ENCODE measurements at regions not wholly inside any gene's neighbourhood (a gene's known extent, or its start where the extent isn't known, plus 50 kb on each side); places are given as distances from the start of the nearest gene placed in this dataset.

- no peak overlapping the region for H3K18ac ChIP-seq (ENCODE audit: low read length)
- no peak overlapping the region for H2BK12ac ChIP-seq (ENCODE audit: low read length)
- no peak overlapping the region for H3K23ac ChIP-seq (ENCODE audit: low read length)
- no peak overlapping the region for H2BK120ac ChIP-seq (ENCODE audit: insufficient read depth, low read length, poor library complexity)
- DNase-seq, result no peak
- H3K4ac ChIP-seq (ENCODE audit: low read depth, low read length), result no peak overlapping the region
- no peak overlapping the region for H4K8ac ChIP-seq (ENCODE audit: low read depth, low read length)
- H2AFZ ChIP-seq (ENCODE audit: insufficient read depth, low read length, poor library complexity), result no peak overlapping the region
- peaks cover 7% of the 10 kb centered on the region for H3K9me3 ChIP-seq (ENCODE audit: insufficient read depth, low read depth, low read length)
- H3K4me1 ChIP-seq (ENCODE audit: control insufficient read depth in 1 of 2, insufficient read depth in 2 of 2, low read length in 2 of 2), result peaks cover 3 to 7% of the 10 kb centered on the region in 2 experiments
- H4K12ac ChIP-seq (ENCODE audit: low read depth, low read length), result no peak overlapping the region
- H3K79me1 ChIP-seq (ENCODE audit: low read length), result peaks cover 3% of the 10 kb centered on the region
- no peak overlapping the region for H4K91ac ChIP-seq (ENCODE audit: low read depth, low read length)
- no peak overlapping the region for H3K9ac ChIP-seq (ENCODE audit: low read length)
- no CpG with 5 or more reads among the region's 11 CpGs for WGBS (ENCODE audit: extremely low coverage, insufficient coverage, insufficient read length)
- H3K27me3 ChIP-seq (ENCODE audit: insufficient read depth, low read length), result no peaks in the 10 kb centered on the region
- H2AK5ac ChIP-seq (ENCODE audit: low read length), result no peak overlapping the region
- H3K27ac ChIP-seq (ENCODE audit: low read depth, low read length), result no peak overlapping the region
- no peak overlapping the region for H3K14ac ChIP-seq (ENCODE audit: low read length)
- H3K4me3 ChIP-seq (ENCODE audit: low read depth, low read length), result no peak overlapping the region
- H2BK5ac ChIP-seq (ENCODE audit: low read depth, low read length, poor library complexity), result no peak overlapping the region
- no peaks in the 10 kb centered on the region for H3K79me2 ChIP-seq (ENCODE audit: control insufficient read depth, insufficient read depth, low read length, poor library complexity)
- H3K4me2 ChIP-seq (ENCODE audit: low read length), result no peak overlapping the region
- peaks cover 0 to 2% of the 10 kb centered on the region in 2 experiments for H3K36me3 ChIP-seq (ENCODE audit: control insufficient read depth in 1 of 2, insufficient read depth in 2 of 2, low read length in 2 of 2)
Measured at GRCh38 chr6:11296449-11297375, 64.2 kb upstream of the NEDD9 start.

DNA sequence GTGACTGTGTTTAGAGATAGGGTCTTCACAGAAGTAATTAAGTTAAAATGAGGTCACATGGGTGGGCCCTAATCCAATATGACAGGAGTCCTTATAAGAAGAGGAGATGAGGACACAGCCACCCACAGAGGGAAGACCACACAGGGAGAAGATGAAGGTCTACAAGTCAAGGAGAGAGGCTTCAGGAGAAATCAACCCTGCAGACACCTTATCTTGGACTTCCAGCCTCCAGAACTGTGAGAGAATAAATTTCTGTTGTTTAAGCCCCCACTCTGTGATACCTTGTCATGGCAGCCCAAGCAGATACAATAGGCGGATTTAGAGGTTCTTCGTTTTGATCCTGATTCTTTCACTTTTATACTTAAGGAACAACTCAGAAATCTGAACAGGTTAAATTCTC is 63.5 kb upstream of the NEDD9 start:
- peaks cover 3 to 8% of the 10 kb centered on the region in 2 experiments for H3K4me1 ChIP-seq (ENCODE audit: control insufficient read depth in 1 of 2, insufficient read depth in 2 of 2, low read length in 2 of 2)
- no peak overlapping the region for H2BK5ac ChIP-seq (ENCODE audit: low read depth, low read length, poor library complexity)
- H2AK5ac ChIP-seq (ENCODE audit: low read length), result no peak overlapping the region
- H3K18ac ChIP-seq (ENCODE audit: low read length), result no peak overlapping the region
- H4K12ac ChIP-seq (ENCODE audit: low read depth, low read length), result no peak overlapping the region
- H3K79me2 ChIP-seq (ENCODE audit: control insufficient read depth, insufficient read depth, low read length, poor library complexity), result no peaks in the 10 kb centered on the region
- no peak overlapping the region for H4K8ac ChIP-seq (ENCODE audit: low read depth, low read length)
- no peak overlapping the region for H2BK12ac ChIP-seq (ENCODE audit: low read length)
- no peaks in the 10 kb centered on the region for H3K27me3 ChIP-seq (ENCODE audit: insufficient read depth, low read length)
- H4K91ac ChIP-seq (ENCODE audit: low read depth, low read length), result no peak overlapping the region
- H3K27ac ChIP-seq (ENCODE audit: low read depth, low read length), result no peak overlapping the region
- H3K23ac ChIP-seq (ENCODE audit: low read length), result no peak overlapping the region
- no peak overlapping the region for H3K4me3 ChIP-seq (ENCODE audit: low read depth, low read length)
- no CpG with 5 or more reads among the region's 2 CpGs for WGBS (ENCODE audit: extremely low coverage, insufficient coverage, insufficient read length)
- no peak for DNase-seq
- peaks cover 4% of the 10 kb centered on the region for H3K79me1 ChIP-seq (ENCODE audit: low read length)
- no peak overlapping the region for H2AFZ ChIP-seq (ENCODE audit: insufficient read depth, low read length, poor library complexity)
- no peak overlapping the region for H2BK120ac ChIP-seq (ENCODE audit: insufficient read depth, low read length, poor library complexity)
- no peak overlapping the region for H3K4ac ChIP-seq (ENCODE audit: low read depth, low read length)
- H3K9ac ChIP-seq (ENCODE audit: low read length), result no peak overlapping the region
- H3K4me2 ChIP-seq (ENCODE audit: low read length), result no peak overlapping the region
- H3K9me3 ChIP-seq (ENCODE audit: insufficient read depth, low read depth, low read length), result peaks cover 7% of the 10 kb centered on the region
- H3K14ac ChIP-seq (ENCODE audit: low read length), result no peak overlapping the region
- H3K36me3 ChIP-seq (ENCODE audit: control insufficient read depth in 1 of 2, insufficient read depth in 2 of 2, low read length in 2 of 2), result peaks cover 0 to 2% of the 10 kb centered on the region in 2 experiments

DNA sequence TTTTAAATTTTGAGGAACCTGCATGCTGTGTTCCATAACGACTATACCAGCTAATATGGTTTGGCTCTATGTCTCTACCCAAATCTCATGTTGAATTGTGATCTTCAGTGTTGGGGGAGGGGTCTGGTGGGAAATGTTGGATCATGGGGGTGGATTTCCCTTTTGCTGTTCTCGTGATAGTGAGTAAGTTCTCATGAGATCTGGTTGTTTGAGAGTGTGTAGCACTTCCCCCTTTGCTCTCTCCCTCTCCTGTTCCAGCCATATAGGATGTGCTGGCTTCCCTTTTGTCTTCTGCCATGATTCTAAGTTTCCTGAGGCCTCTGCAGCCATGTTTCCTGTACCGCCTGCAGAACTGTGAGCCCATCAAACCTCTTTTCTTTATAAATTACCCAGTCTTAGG is 61.8 kb upstream of the NEDD9 start:
- Histone ChIP-seq H3K23ac (ENCODE audit: low read length) (no peak overlapping the region), H3K4me3 (ENCODE audit: low read depth, low read length) (no peak overlapping the region), H2BK12ac (ENCODE audit: low read length) (no peak overlapping the region), H3K79me2 (ENCODE audit: control insufficient read depth, insufficient read depth, low read length, poor library complexity) (no peaks in the 10 kb centered on the region), H4K8ac (ENCODE audit: low read depth, low read length) (no peak overlapping the region), H2AK5ac (ENCODE audit: low read length) (no peak overlapping the region), H3K4me2 (ENCODE audit: low read length) (no peak overlapping the region), H4K91ac (ENCODE audit: low read depth, low read length) (no peak overlapping the region), H2BK120ac (ENCODE audit: insufficient read depth, low read length, poor library complexity) (peak overlapping the region; percentile 33), H3K27me3 (ENCODE audit: insufficient read depth, low read length) (no peaks in the 10 kb centered on the region), H2AFZ (ENCODE audit: insufficient read depth, low read length, poor library complexity) (no peak overlapping the region), H4K12ac (ENCODE audit: low read depth, low read length) (no peak overlapping the region), H3K27ac (ENCODE audit: low read depth, low read length) (no peak overlapping the region), H3K4ac (ENCODE audit: low read depth, low read length) (no peak overlapping the region), H3K14ac (ENCODE audit: low read length) (no peak overlapping the region), H3K4me1 (ENCODE audit: control insufficient read depth in 1 of 2, insufficient read depth in 2 of 2, low read length in 2 of 2) (peaks cover 10 to 13% of the 10 kb centered on the region in 2 experiments), H3K9me3 (ENCODE audit: insufficient read depth, low read depth, low read length) (peaks cover 4% of the 10 kb centered on the region), H3K9ac (ENCODE audit: low read length) (no peak overlapping the region), H3K79me1 (ENCODE audit: low read length) (peaks cover 10% of the 10 kb centered on the region), H3K18ac (ENCODE audit: low read length) (no peak overlapping the region), H3K36me3 (ENCODE audit: control insufficient read depth in 1 of 2, insufficient read depth in 2 of 2, low read length in 2 of 2) (peaks cover 0 to 2% of the 10 kb centered on the region in 2 experiments), H2BK5ac (ENCODE audit: low read depth, low read length, poor library complexity) (no peak overlapping the region)
- WGBS (ENCODE audit: extremely low coverage, insufficient coverage, insufficient read length), result no CpG with 5 or more reads among the region's 3 CpGs
- no peak for DNase-seq

DNA sequence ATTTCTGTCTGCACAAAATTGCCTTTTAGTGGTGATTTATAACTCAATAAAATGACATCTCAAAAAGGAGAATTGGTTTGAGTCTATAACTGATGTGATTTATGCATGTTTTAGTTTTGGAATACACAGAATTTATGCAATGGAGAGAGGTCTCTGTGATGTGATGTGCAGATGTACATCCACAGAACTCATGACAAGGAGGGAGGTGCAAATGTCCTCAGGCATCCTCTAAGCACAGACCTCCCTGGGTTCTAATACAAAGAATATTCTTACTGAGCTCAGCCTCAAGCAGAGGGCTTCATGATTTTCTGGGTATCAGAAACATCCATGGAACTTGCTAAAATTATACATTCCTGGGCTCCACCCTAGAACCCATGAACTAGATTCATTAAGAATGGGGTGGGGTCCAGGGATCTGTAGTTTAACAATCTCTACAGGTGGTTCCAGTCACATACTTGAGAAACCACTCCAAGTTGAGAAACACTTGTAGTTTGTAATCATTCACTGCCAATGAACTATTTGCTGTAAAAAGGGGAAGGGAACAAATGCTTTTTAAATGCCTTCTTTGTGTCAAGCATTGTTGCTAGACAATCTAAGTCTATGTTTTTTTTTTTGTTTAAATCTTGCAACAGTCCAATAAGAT is 60.2 kb upstream of the NEDD9 start:
- Histone ChIP-seq H3K14ac (ENCODE audit: low read length) (no peak overlapping the region), H3K18ac (ENCODE audit: low read length) (no peak overlapping the region), H3K4me2 (ENCODE audit: low read length) (no peak overlapping the region), H3K23ac (ENCODE audit: low read length) (no peak overlapping the region), H3K9me3 (ENCODE audit: insufficient read depth, low read depth, low read length) (peaks cover 4% of the 10 kb centered on the region), H4K12ac (ENCODE audit: low read depth, low read length) (no peak overlapping the region), H3K36me3 (ENCODE audit: control insufficient read depth in 1 of 2, insufficient read depth in 2 of 2, low read length in 2 of 2) (peaks cover 0 to 2% of the 10 kb centered on the region in 2 experiments), H3K4me3 (ENCODE audit: low read depth, low read length) (no peak overlapping the region), H3K79me1 (ENCODE audit: low read length) (peaks cover 9% of the 10 kb centered on the region), H2AK5ac (ENCODE audit: low read length) (no peak overlapping the region), H3K4me1 (ENCODE audit: control insufficient read depth in 1 of 2, insufficient read depth in 2 of 2, low read length in 2 of 2) (peaks cover 8 to 11% of the 10 kb centered on the region in 2 experiments), H3K27ac (ENCODE audit: low read depth, low read length) (peak overlapping the region; percentile 31), H2BK120ac (ENCODE audit: insufficient read depth, low read length, poor library complexity) (no peak overlapping the region), H2AFZ (ENCODE audit: insufficient read depth, low read length, poor library complexity) (no peak overlapping the region), H3K27me3 (ENCODE audit: insufficient read depth, low read length) (no peaks in the 10 kb centered on the region), H4K91ac (ENCODE audit: low read depth, low read length) (no peak overlapping the region), H3K9ac (ENCODE audit: low read length) (no peak overlapping the region), H2BK5ac (ENCODE audit: low read depth, low read length, poor library complexity) (no peak overlapping the region), H4K8ac (ENCODE audit: low read depth, low read length) (no peak overlapping the region), H3K4ac (ENCODE audit: low read depth, low read length) (no peak overlapping the region), H2BK12ac (ENCODE audit: low read length) (no peak overlapping the region), H3K79me2 (ENCODE audit: control insufficient read depth, insufficient read depth, low read length, poor library complexity) (no peaks in the 10 kb centered on the region)
- no peak for DNase-seq
